Smooth muscle cell (in vitro differentiated cells): ENCODE measurements at regions not wholly inside any gene's neighbourhood (a gene's known extent, or its start where the extent isn't known, plus 50 kb on each side); places are given as distances from the start of the nearest gene placed in this dataset.

Source experiments
- DNase-seq: peaks from one replicate; lab custom pipeline; 2025; ENCODE audit not compliant: unreplicated experiment; lab: John Stamatoyannopoulos, UW
- H2AFZ ChIP-seq: fragments of 200-600 bp; sonication (generic); 2 replicates; pipeline ENCODE4 v1.6.0; 2016; ENCODE audit warnings: antibody characterized with exemption, low read depth, mild to moderate bottlenecking
- H3F3A ChIP-seq: fragments of 200-600 bp; sonication (generic); 2 replicates; pipeline ENCODE4 v1.6.0; 2017; ENCODE audit warnings: antibody characterized with exemption, low read depth
- H3K27ac ChIP-seq: fragments of 200-600 bp; sonication (generic); 2 replicates; pipeline ENCODE4 v1.5.1; 2016; ENCODE audit warnings: low read depth, mild to moderate bottlenecking
- H3K27me3 ChIP-seq: fragments of 200-600 bp; sonication (generic); 2 replicates; pipeline ENCODE4 v1.6.1; 2016; ENCODE audit warnings: low read depth, mild to moderate bottlenecking
- H3K36me3 ChIP-seq: fragments of 200-600 bp; sonication (generic); 2 replicates; pipeline ENCODE4 v1.5.1; 2016; ENCODE audit warnings: low read depth
- H3K4me1 ChIP-seq: fragments of 200-600 bp; sonication (generic); 2 replicates; pipeline ENCODE4 v1.5.1; 2016; ENCODE audit warnings: low read depth
- H3K4me2 ChIP-seq: fragments of 200-600 bp; sonication (generic); 2 replicates; pipeline ENCODE4 v1.6.0; 2016; ENCODE audit warnings: mild to moderate bottlenecking
- H3K4me3 ChIP-seq: fragments of 200-600 bp; sonication (generic); 2 replicates; pipeline ENCODE4 v1.5.1; 2016; ENCODE audit warnings: mild to moderate bottlenecking
- H3K79me2 ChIP-seq: fragments of 200-600 bp; sonication (generic); 2 replicates; pipeline ENCODE4 v1.6.0; 2016; ENCODE audit warnings: low read depth, mild to moderate bottlenecking
- H3K9ac ChIP-seq: fragments of 200-600 bp; sonication (generic); 2 replicates; pipeline ENCODE4 v1.6.0; 2016; ENCODE audit warnings: low read depth
- H3K9me3 ChIP-seq: fragments of 200-600 bp; sonication (generic); replicated peaks from 2 replicates; pipeline ENCODE4 v1.5.1; 2016; ENCODE audit warnings: low read depth
- H4K20me1 ChIP-seq: fragments of 200-600 bp; sonication (generic); 2 replicates; pipeline ENCODE4 v1.6.0; 2016; ENCODE audit warnings: low read depth
- WGBS: methylation state at CpG from one replicate; pipeline ENCODE4 v1.1.7; 2016; ENCODE audit warnings: low lambda C conversion rate; 5-methylcytosine and 5-hydroxymethylcytosine counted together
- TF ChIP-seq, protein P1 (sequence below): fragments of 200-600 bp; sonication (generic); IDR thresholded peaks from 2 replicates; pipeline ENCODE4 v1.5.1; 2017; ENCODE audit warnings: borderline replicate concordance, mild to moderate bottlenecking, antibody characterized with exemption; ENCODE audit not compliant: insufficient read depth, poor library complexity, severe bottlenecking

- 77% methylated on average over 8 of the region's 8 CpGs for WGBS
- TF ChIP-seq, protein P1, sequence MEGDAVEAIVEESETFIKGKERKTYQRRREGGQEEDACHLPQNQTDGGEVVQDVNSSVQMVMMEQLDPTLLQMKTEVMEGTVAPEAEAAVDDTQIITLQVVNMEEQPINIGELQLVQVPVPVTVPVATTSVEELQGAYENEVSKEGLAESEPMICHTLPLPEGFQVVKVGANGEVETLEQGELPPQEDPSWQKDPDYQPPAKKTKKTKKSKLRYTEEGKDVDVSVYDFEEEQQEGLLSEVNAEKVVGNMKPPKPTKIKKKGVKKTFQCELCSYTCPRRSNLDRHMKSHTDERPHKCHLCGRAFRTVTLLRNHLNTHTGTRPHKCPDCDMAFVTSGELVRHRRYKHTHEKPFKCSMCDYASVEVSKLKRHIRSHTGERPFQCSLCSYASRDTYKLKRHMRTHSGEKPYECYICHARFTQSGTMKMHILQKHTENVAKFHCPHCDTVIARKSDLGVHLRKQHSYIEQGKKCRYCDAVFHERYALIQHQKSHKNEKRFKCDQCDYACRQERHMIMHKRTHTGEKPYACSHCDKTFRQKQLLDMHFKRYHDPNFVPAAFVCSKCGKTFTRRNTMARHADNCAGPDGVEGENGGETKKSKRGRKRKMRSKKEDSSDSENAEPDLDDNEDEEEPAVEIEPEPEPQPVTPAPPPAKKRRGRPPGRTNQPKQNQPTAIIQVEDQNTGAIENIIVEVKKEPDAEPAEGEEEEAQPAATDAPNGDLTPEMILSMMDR, result no peak
- Histone ChIP-seq H3K9ac (no peak overlapping the region), H4K20me1 (no peaks in the 10 kb centered on the region), H3K36me3 (no peaks in the 10 kb centered on the region), H3K79me2 (no peaks in the 10 kb centered on the region), H3K4me3 (no peak overlapping the region), H2AFZ (no peak overlapping the region), H3F3A (no peaks in the 10 kb centered on the region), H3K4me1 (no peaks in the 10 kb centered on the region), H3K9me3 (no peaks in the 10 kb centered on the region), H3K27me3 (no peaks in the 10 kb centered on the region), H3K27ac (no peak overlapping the region), H3K4me2 (no peak overlapping the region)
- DNase-seq, result no peak
Measured at GRCh38 chr5:167840527-167841130, 450.8 kb upstream of the WWC1 start.

DNA sequence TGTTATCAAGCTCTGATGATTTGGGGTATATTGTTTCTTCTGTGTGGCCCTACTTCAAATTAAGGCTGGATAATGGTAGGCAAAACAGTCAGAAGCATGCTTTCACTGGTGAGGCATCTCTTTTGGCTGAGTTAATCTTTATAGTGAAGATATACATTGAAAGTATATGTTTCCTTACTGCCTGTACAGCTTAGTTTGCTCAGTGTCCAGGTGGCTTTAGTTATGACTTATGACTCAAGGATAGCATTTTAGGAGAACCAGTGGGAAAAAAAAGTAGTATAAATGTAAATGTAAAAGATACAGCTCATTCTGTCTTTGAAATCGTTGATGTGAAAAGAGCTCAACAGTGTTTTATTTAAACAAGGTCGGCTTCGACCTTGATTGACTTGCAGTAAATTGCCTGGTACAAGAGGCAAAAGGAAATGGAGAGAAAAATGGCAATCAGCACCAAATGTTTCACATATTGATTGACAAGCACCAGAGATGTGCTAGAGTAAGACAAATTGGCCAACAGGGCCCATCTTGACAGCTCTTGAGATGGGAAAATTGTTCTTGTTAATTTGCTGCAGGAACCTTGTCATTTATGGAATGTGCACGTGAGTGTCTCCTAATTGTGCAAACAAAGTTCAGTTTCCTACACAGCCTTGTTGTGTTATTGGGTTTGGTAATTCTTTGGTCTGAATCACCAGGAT, 447.4 kb upstream of the WWC1 start:
- H3K4me1 ChIP-seq, result no peaks in the 10 kb centered on the region
- H3K9ac ChIP-seq, result no peak overlapping the region
- no peak overlapping the region for H3K27ac ChIP-seq
- H3K4me3 ChIP-seq, result no peak overlapping the region
- H3K36me3 ChIP-seq, result no peaks in the 10 kb centered on the region
- no peaks in the 10 kb centered on the region for H3K27me3 ChIP-seq
- no peak overlapping the region for H2AFZ ChIP-seq
- no peaks in the 10 kb centered on the region for H4K20me1 ChIP-seq
- DNase-seq, result no peak
- H3F3A ChIP-seq, result no peaks in the 10 kb centered on the region
- 89% methylated on average over 4 of the region's 4 CpGs for WGBS
- no peaks in the 10 kb centered on the region for H3K79me2 ChIP-seq
- H3K4me2 ChIP-seq, result no peak overlapping the region
- no peaks in the 10 kb centered on the region for H3K9me3 ChIP-seq
- TF ChIP-seq, protein P1, result no peak

DNA sequence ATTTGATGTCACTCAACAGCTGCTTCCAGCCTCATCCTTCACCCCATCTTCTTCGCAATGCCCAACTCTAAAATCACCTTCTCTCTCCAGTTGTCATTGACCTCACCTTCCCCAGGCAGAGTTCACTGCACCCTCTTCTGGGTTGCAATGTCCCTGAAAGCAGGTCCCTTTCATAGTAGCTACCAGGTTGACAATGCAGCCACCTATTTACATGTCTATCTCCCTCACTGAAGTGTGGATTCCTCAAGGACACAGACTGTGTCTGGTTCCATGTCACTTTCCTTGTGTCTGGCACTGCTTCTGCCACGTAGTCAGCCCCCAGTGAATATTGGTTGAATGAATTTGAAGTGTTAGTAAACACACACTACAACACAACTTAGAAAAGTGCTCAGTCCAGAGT, 445.5 kb upstream of the WWC1 start:
- TF ChIP-seq, protein P1, result no peak
- no peaks in the 10 kb centered on the region for H3K27me3 ChIP-seq
- no peak for DNase-seq
- H3K36me3 ChIP-seq, result no peaks in the 10 kb centered on the region
- H3K4me3 ChIP-seq, result no peak overlapping the region
- H3K27ac ChIP-seq, result no peak overlapping the region
- no peak overlapping the region for H2AFZ ChIP-seq
- H3F3A ChIP-seq, result no peaks in the 10 kb centered on the region
- H4K20me1 ChIP-seq, result no peaks in the 10 kb centered on the region
- H3K4me2 ChIP-seq, result no peak overlapping the region
- H3K9ac ChIP-seq, result no peak overlapping the region
- H3K4me1 ChIP-seq, result no peaks in the 10 kb centered on the region
- no peaks in the 10 kb centered on the region for H3K79me2 ChIP-seq
- WGBS, result 84% methylated on average over 2 of the region's 2 CpGs
- H3K9me3 ChIP-seq, result no peaks in the 10 kb centered on the region

DNA sequence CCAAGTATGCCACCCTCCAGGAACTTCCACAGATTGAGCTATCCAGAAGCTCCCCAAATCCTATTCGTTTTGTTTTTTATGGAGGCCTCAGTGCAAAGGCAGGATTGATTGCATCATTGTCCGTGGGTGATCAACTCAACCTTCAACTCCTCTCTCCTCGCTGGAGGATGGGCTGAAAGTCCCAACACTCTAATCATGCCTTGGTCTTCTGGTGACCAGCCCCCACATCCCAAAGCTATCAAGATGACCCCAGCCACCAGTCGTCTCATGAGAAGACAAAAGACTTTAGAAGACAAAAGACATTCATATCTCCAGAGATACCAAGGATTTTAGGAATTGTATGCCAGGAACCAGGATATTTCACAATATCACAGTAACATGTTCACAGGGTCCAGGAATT, 441.6 kb upstream of the WWC1 start:
- Histone ChIP-seq H3F3A (peaks cover 5% of the 10 kb centered on the region), H3K4me3 (no peak overlapping the region), H2AFZ (no peak overlapping the region), H3K4me1 (peaks cover 9% of the 10 kb centered on the region), H3K79me2 (no peaks in the 10 kb centered on the region), H3K27me3 (no peaks in the 10 kb centered on the region), H3K36me3 (no peaks in the 10 kb centered on the region), H3K27ac (no peak overlapping the region), H4K20me1 (no peaks in the 10 kb centered on the region), H3K9me3 (no peaks in the 10 kb centered on the region), H3K9ac (no peak overlapping the region), H3K4me2 (no peak overlapping the region)
- DNase-seq, result no peak
- 73% methylated on average over 4 of the region's 4 CpGs for WGBS
- TF ChIP-seq, protein P1, result no peak
